RWPE2 (cell line): ENCODE measurements at regions not wholly inside any gene's neighbourhood (a gene's known extent, or its start where the extent isn't known, plus 50 kb on each side); places are given as distances from the start of the nearest gene placed in this dataset.

Experiments
- ATAC-seq: fragments of 200-7000 bp; cut with Tn5 transposase; 3 replicates; pipeline ENCODE4 v1.9.1; 2021; ENCODE audit warnings: low read depth
- DNase-seq: peaks from one replicate; pipeline ENCODE4 v3.0.0-alpha.2; 2020; ENCODE audit warnings: low spot score
- H3K27ac ChIP-seq: fragments of 450-650 bp; 2 replicates; pipeline ENCODE4 v1.5.1; 2017; ENCODE audit warnings: mild to moderate bottlenecking; ENCODE audit not compliant: poor library complexity, severe bottlenecking
- H3K27me3 ChIP-seq: fragments of 250-450 bp; sonication (Bioruptor Pico); 2 replicates; pipeline ENCODE4 v1.5.1; 2021; ENCODE audit warnings: mild to moderate bottlenecking, moderate library complexity; ENCODE audit not compliant: insufficient read depth, poor library complexity, severe bottlenecking
- H3K36me3 ChIP-seq: fragments of 250-450 bp; sonication (Bioruptor Pico); 2 replicates; pipeline ENCODE4 v1.5.1; 2020; ENCODE audit warnings: low read depth, mild to moderate bottlenecking, moderate library complexity
- H3K4me1 ChIP-seq: fragments of 250-450 bp; sonication (Bioruptor Pico); 2 replicates; pipeline ENCODE4 v1.5.1; 2021; ENCODE audit warnings: mild to moderate bottlenecking, moderate library complexity; ENCODE audit not compliant: insufficient read depth, poor library complexity, severe bottlenecking
- H3K4me3 ChIP-seq: fragments of 250-450 bp; sonication (Bioruptor Pico); 2 replicates; pipeline ENCODE4 v1.5.1; 2021; ENCODE audit warnings: mild to moderate bottlenecking, moderate library complexity; ENCODE audit not compliant: severe bottlenecking
- H3K9me3 ChIP-seq: fragments of 250-450 bp; sonication (Bioruptor Pico); 2 replicates; pipeline ENCODE4 v1.5.1; 2021; ENCODE audit warnings: mild to moderate bottlenecking, moderate library complexity; ENCODE audit not compliant: severe bottlenecking
- CTCF ChIP-seq: fragments of 450-650 bp; IDR thresholded peaks from one replicate; pipeline ENCODE4 v1.5.1; 2017; ENCODE audit warnings: mild to moderate bottlenecking, moderate library complexity; ENCODE audit not compliant: poor library complexity, severe bottlenecking

- H3K27me3 ChIP-seq, result no peaks in the 10 kb centered on the region
These were observed 126.4 kb downstream of the OPN5 start for GRCh38 chr6:47908271-47908670.

GRCh38 chr6:47905717-47906116, 123.9 kb downstream of the OPN5 start:
- H3K27ac ChIP-seq, result no peak overlapping the region
- no peak for TF ChIP-seq CTCF

More at GRCh38 chr6:47908271-47908670, 126.4 kb downstream of the OPN5 start:
- Histone ChIP-seq H3K4me3 (no peak overlapping the region), H3K36me3 (no peaks in the 10 kb centered on the region), H3K27ac (no peak overlapping the region), H3K9me3 (no peaks in the 10 kb centered on the region), H3K4me1 (no peaks in the 10 kb centered on the region)
- DNase-seq, result no peak
- no peak for ATAC-seq
- no peak for TF ChIP-seq CTCF

GRCh38 chr6:47897247-47897646, 115.4 kb downstream of the OPN5 start:
- TF ChIP-seq CTCF, result no peak
- Histone ChIP-seq H3K4me1 (no peaks in the 10 kb centered on the region), H3K4me3 (no peak overlapping the region), H3K27me3 (peaks cover 5% of the 10 kb centered on the region), H3K36me3 (no peaks in the 10 kb centered on the region), H3K27ac (no peak overlapping the region), H3K9me3 (no peaks in the 10 kb centered on the region)
- DNase-seq (no peak), ATAC-seq (no peak)

More at GRCh38 chr6:47905717-47906116, 123.9 kb downstream of the OPN5 start:
- Histone ChIP-seq H3K4me1 (no peaks in the 10 kb centered on the region), H3K4me3 (no peak overlapping the region), H3K36me3 (no peaks in the 10 kb centered on the region), H3K27me3 (no peaks in the 10 kb centered on the region), H3K9me3 (no peaks in the 10 kb centered on the region)
- DNase-seq (no peak), ATAC-seq (no peak)

GRCh38 chr6:47890326-47890875, 108.6 kb downstream of the OPN5 start:
- no peak for TF ChIP-seq CTCF
- no peaks in the 10 kb centered on the region for H3K36me3 ChIP-seq
- DNase-seq (no peak), ATAC-seq (no peak)
- no peaks in the 10 kb centered on the region for H3K4me1 ChIP-seq
- no peak overlapping the region for H3K27ac ChIP-seq
- no peak overlapping the region for H3K4me3 ChIP-seq
- no peaks in the 10 kb centered on the region for H3K27me3 ChIP-seq
- H3K9me3 ChIP-seq, result no peaks in the 10 kb centered on the region

GRCh38 chr6:47879015-47879414, 97.2 kb downstream of the OPN5 start:
- no peak for DNase-seq
- ATAC-seq, result no peak
- Histone ChIP-seq H3K27ac (no peak overlapping the region), H3K27me3 (no peaks in the 10 kb centered on the region), H3K36me3 (no peaks in the 10 kb centered on the region), H3K4me3 (no peak overlapping the region), H3K9me3 (no peaks in the 10 kb centered on the region), H3K4me1 (no peaks in the 10 kb centered on the region)
- no peak for TF ChIP-seq CTCF
